ENCODE measurements at regions not wholly inside any gene's neighbourhood (a gene's known extent, or its start where the extent isn't known, plus 50 kb on each side); places are given as distances from the start of the nearest gene placed in this dataset.
A peak's percentile ranks its signal among the peaks of the same experiment; 100 is the strongest.
"Not testable (repeated sequence)": the region's sequence is repeated elsewhere in the genome, so short reads cannot be mapped to it uniquely, and the experiment has no call there.

GRCh38 chr16:62277942-62278341, 241.7 kb upstream of the CDH8 start:
- H3K4me3 ChIP-seq (ENCODE audit: low read depth, low read length): no peak overlapping the region
- H3K36me3 ChIP-seq: no peaks in the 10 kb centered on the region
- no peaks in the 10 kb centered on the region for H3K27me3 ChIP-seq
- DNase-seq: no peak
- no peaks in the 10 kb centered on the region for H3K4me1 ChIP-seq
- no peaks in the 10 kb centered on the region for H3K9me3 ChIP-seq
- TF ChIP-seq, protein P1, sequence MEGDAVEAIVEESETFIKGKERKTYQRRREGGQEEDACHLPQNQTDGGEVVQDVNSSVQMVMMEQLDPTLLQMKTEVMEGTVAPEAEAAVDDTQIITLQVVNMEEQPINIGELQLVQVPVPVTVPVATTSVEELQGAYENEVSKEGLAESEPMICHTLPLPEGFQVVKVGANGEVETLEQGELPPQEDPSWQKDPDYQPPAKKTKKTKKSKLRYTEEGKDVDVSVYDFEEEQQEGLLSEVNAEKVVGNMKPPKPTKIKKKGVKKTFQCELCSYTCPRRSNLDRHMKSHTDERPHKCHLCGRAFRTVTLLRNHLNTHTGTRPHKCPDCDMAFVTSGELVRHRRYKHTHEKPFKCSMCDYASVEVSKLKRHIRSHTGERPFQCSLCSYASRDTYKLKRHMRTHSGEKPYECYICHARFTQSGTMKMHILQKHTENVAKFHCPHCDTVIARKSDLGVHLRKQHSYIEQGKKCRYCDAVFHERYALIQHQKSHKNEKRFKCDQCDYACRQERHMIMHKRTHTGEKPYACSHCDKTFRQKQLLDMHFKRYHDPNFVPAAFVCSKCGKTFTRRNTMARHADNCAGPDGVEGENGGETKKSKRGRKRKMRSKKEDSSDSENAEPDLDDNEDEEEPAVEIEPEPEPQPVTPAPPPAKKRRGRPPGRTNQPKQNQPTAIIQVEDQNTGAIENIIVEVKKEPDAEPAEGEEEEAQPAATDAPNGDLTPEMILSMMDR (IDR thresholded peaks at IDR 0.05; ENCODE audit: low read depth, low read length): no peak

GRCh38 chr16:62276637-62277036, 240.4 kb upstream of the CDH8 start:
- Histone ChIP-seq H3K27me3 (no peaks in the 10 kb centered on the region), H3K4me3 (ENCODE audit: low read depth, low read length) (no peak overlapping the region), H3K4me1 (peaks cover 3% of the 10 kb centered on the region; the same call in 1 of the 2 replicates), H3K9me3 (no peaks in the 10 kb centered on the region), H3K36me3 (no peaks in the 10 kb centered on the region)
- TF ChIP-seq, protein P1 (IDR thresholded peaks at IDR 0.05; ENCODE audit: low read depth, low read length): no peak
- no peak for DNase-seq

GRCh38 chr16:62272035-62272434, 235.8 kb upstream of the CDH8 start:
- no peak for DNase-seq
- Histone ChIP-seq H3K27me3 (no peaks in the 10 kb centered on the region), H3K4me3 (ENCODE audit: low read depth, low read length) (no peak overlapping the region), H3K36me3 (no peaks in the 10 kb centered on the region), H3K9me3 (no peaks in the 10 kb centered on the region), H3K4me1 (peaks cover 3% of the 10 kb centered on the region; the same call in 1 of the 2 replicates)
- TF ChIP-seq, protein P1 (IDR thresholded peaks at IDR 0.05; ENCODE audit: low read depth, low read length): no peak

DNA sequence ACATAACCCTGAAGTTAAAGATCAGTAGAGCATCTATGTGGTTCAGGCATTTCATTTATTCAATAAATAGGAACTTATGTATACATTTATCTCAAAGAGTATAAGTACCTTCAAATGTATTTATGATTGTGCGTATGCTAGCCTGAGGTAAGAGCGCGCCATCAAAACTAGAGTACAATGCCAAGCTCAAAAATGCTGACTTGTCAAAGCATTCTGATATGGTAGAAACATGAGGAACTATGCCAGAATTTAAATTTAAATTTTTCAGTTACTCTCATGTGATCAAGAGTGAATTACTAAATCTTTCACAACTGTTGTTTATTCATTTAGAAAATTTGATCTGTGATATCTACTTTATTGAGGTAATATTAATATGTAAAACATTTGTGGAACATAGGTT, 225.5 kb upstream of the CDH8 start:
- TF ChIP-seq, protein P1 (IDR thresholded peaks at IDR 0.05; ENCODE audit: low read depth, low read length): no peak
- no peak overlapping the region for H3K4me3 ChIP-seq (ENCODE audit: low read depth, low read length)
- peaks cover under 1% of the 10 kb centered on the region; the same call in 1 of the 2 replicates for H3K4me1 ChIP-seq
- DNase-seq: no peak
- H3K36me3 ChIP-seq: no peaks in the 10 kb centered on the region
- H3K9me3 ChIP-seq: no peaks in the 10 kb centered on the region
- no peaks in the 10 kb centered on the region for H3K27me3 ChIP-seq

DNA sequence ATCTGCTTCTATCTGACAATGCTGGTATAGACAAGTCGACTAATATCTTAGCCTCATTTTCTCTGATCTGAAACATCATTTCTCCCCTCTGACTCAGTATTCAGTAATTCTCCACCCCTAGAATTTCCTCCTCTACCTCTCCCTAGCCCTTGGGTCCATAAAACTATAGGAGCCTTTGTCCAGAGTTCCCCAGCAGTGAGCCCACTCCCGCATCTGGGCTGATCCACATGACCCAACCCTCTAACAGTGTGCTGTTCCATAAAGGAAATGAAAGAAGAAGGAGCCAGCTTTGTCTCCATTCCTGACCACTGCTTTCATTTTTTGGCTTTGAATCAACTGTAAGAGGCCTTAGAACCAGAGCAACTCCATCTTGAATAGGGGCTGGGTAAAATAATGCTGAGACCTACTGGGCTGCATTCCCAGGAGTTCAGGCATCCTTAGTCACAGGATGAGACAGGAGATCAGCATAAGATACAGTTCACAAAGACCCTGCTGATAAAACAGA, 222.7 kb upstream of the CDH8 start:
- not testable (repeated sequence) for H3K4me1 ChIP-seq; H3K4me3 ChIP-seq (ENCODE audit: low read depth, low read length); H3K36me3 ChIP-seq; H3K27me3 ChIP-seq; H3K9me3 ChIP-seq; DNase-seq

- Histone ChIP-seq H3K27me3 (no peaks in the 10 kb centered on the region), H3K36me3 (no peaks in the 10 kb centered on the region), H3K4me3 (ENCODE audit: low read depth, low read length) (peak overlapping the region; percentile 48), H3K4me1 (peaks cover 19% of the 10 kb centered on the region), H3K9me3 (no peaks in the 10 kb centered on the region)
- TF ChIP-seq, protein P1 (IDR thresholded peaks at IDR 0.05; ENCODE audit: low read depth, low read length): peak; percentile 82
- DNase-seq: no peak
Measured at GRCh38 chr16:62256406-62256805, 220.2 kb upstream of the CDH8 start.

- TF ChIP-seq, protein P1 (IDR thresholded peaks at IDR 0.05; ENCODE audit: low read depth, low read length): no peak
- Histone ChIP-seq H3K27me3 (no peaks in the 10 kb centered on the region), H3K36me3 (no peaks in the 10 kb centered on the region), H3K4me3 (ENCODE audit: low read depth, low read length) (peak overlapping the region; percentile 37), H3K4me1 (peaks cover 19% of the 10 kb centered on the region), H3K9me3 (no peaks in the 10 kb centered on the region)
- peak; percentile 74 for DNase-seq
Measured at GRCh38 chr16:62254847-62255246, 218.6 kb upstream of the CDH8 start.
